OCI-LY7 (cell line): ENCODE measurements at regions not wholly inside any gene's neighbourhood (a gene's known extent, or its start where the extent isn't known, plus 50 kb on each side); places are given as distances from the start of the nearest gene placed in this dataset.

Experiments
- CTCF ChIP-seq: fragments of 200-600 bp; sonication (generic); conservative IDR thresholded peaks from 2 replicates; pipeline ENCODE4 v1.5.1; 2014; ENCODE audit warnings: mild to moderate bottlenecking, antibody characterized with exemption, low read length, moderate library complexity, mixed read lengths
- EZH2phosphoT487 ChIP-seq: fragments of 200-600 bp; sonication (generic); IDR thresholded peaks from 2 replicates; pipeline ENCODE4 v1.6.1; 2018; ENCODE audit warnings: low read depth, borderline replicate concordance, mild to moderate bottlenecking, mixed run types, antibody characterized with exemption, low read length, moderate library complexity, mixed read lengths

GRCh38 chr15:81856634-81857026 lies 189.2 kb downstream of the MEX3B start:
- TF ChIP-seq CTCF = no peak
- no peak for TF ChIP-seq EZH2phosphoT487
